ENCODE measurements at regions not wholly inside any gene's neighbourhood (a gene's known extent, or its start where the extent isn't known, plus 50 kb on each side); places are given as distances from the start of the nearest gene placed in this dataset.

- WGBS, 2 experiments (ENCODE audit: extremely low coverage in 1 of 2, insufficient coverage in 1 of 2, insufficient read length in 1 of 2, insufficient replicate concordance in 2 of 2, low coverage in 1 of 2, low lambda C conversion rate in 2 of 2, missing lambda C conversion rate in 1 of 2) = 77% methylated on average over 6 of the region's 6 CpGs; no CpG with 5 or more reads in 1 of the 2 experiments
- H2BK20ac ChIP-seq (ENCODE audit: low read length) = no peak overlapping the region
Measured at GRCh38 chr15:70519004-70519365, 244.4 kb downstream of the UACA start.

More at GRCh38 chr15:70519004-70519365, 244.4 kb downstream of the UACA start:
- TF ChIP-seq SAP30 (IDR thresholded peaks at IDR 0.05; ENCODE audit: insufficient read depth, insufficient replicate concordance, low read length) = no peak
- TF ChIP-seq EZH2 (IDR thresholded peaks at IDR 0.05; ENCODE audit: low read depth, low read length, severe bottlenecking) = no peak
- TF ChIP-seq POLR2A (IDR thresholded peaks at IDR 0.05; ENCODE audit: control extremely low read depth in 1 of 2, low read depth in 2 of 2, low read length in 2 of 2) = no peak
- no peak for TF ChIP-seq MAFK (IDR thresholded peaks at IDR 0.05; ENCODE audit: low read depth, low read length)
- TF ChIP-seq BCL11A (IDR thresholded peaks at IDR 0.05; ENCODE audit: low read depth in 2 of 2, low read length in 2 of 2) = no peak
- TF ChIP-seq TBP (IDR thresholded peaks at IDR 0.05; ENCODE audit: low read depth, low read length) = no peak
- TF ChIP-seq POU5F1 (IDR thresholded peaks at IDR 0.05; ENCODE audit: low read depth, low read length) = no peak
- TF ChIP-seq SRF (IDR thresholded peaks at IDR 0.05; ENCODE audit: low read depth, low read length) = no peak
- TF ChIP-seq SP2 (IDR thresholded peaks at IDR 0.05; ENCODE audit: low read length) = no peak
- TF ChIP-seq FOSL1 (IDR thresholded peaks at IDR 0.05; ENCODE audit: insufficient read depth, low read depth, low read length) = no peak
- no peak for TF ChIP-seq POLR2AphosphoS5 (IDR thresholded peaks at IDR 0.05; ENCODE audit: low read depth, low read length)
- TF ChIP-seq E2F6 (IDR thresholded peaks at IDR 0.05) = no peak
- TF ChIP-seq CREB1 (IDR thresholded peaks at IDR 0.05) = no peak
- no peak for TF ChIP-seq SP4 (IDR thresholded peaks at IDR 0.05; ENCODE audit: low read length)
- no peak for TF ChIP-seq CEBPB (IDR thresholded peaks at IDR 0.05; ENCODE audit: low read depth, low read length)
- Histone ChIP-seq H3K36me3 (ENCODE audit: control insufficient read depth in 2 of 4, insufficient read depth in 4 of 4, low read length in 3 of 4) (no peaks in the 10 kb centered on the region), H3K18ac (ENCODE audit: extremely low read depth, low read length) (no peak overlapping the region), H3K79me2 (ENCODE audit: control insufficient read depth in 1 of 2, insufficient read depth in 2 of 2, low read length in 2 of 2) (no peaks in the 10 kb centered on the region), H3K14ac (ENCODE audit: insufficient read length) (no peak overlapping the region), H3K56ac (replicated peaks; ENCODE audit: insufficient read length, low read depth, low read length) (no peak overlapping the region), H3K27ac (ENCODE audit: low read depth, low read length) (no peak overlapping the region), H4K91ac (replicated peaks; ENCODE audit: insufficient read length, low read length) (no peak overlapping the region), H4K20me1 (replicated peaks in 1 of 2; ENCODE audit: control insufficient read depth in 1 of 2, insufficient read depth in 2 of 2, low read length in 2 of 2) (no peaks in the 10 kb centered on the region), H4K8ac (ENCODE audit: extremely low read depth, insufficient read depth, low read length) (no peak overlapping the region), H3K4me2 (ENCODE audit: insufficient read depth in 1 of 2, low read depth in 2 of 2, low read length in 2 of 2) (no peak overlapping the region), H3K4me3 (ENCODE audit: extremely low read depth in 1 of 4, insufficient read depth in 2 of 4, low read depth in 3 of 4, low read length in 4 of 4) (no peak overlapping the region), H2BK5ac (ENCODE audit: low read depth, low read length) (no peak overlapping the region), H3K9me3 (ENCODE audit: insufficient read depth in 2 of 2, low read depth in 1 of 2, low read length in 1 of 2) (no peaks in the 10 kb centered on the region), H3K79me1 (ENCODE audit: low read depth, low read length) (no peaks in the 10 kb centered on the region), H3K23me2 (ENCODE audit: low read depth, low read length) (no peaks in the 10 kb centered on the region), H2AFZ (ENCODE audit: low read length) (no peak overlapping the region), H3K23ac (ENCODE audit: insufficient read length) (no peak overlapping the region), H4K5ac (ENCODE audit: insufficient read length, low read depth, low read length) (no peak overlapping the region), H3K4me1 (replicated peaks in 1 of 4; ENCODE audit: control insufficient read depth in 3 of 4, insufficient read depth in 4 of 4, low read length in 3 of 4) (peaks cover 1 to 9% (median 5%) of the 10 kb centered on the region in 4 experiments; a peak in 3 of 7 replicates), H2BK15ac (ENCODE audit: low read length) (0 out of 2 replicates have a peak overlapping the region, but pooled peaks have one; percentile 8), H3K4ac (replicated peaks; ENCODE audit: insufficient read length, low read depth, low read length) (no peak overlapping the region), H2AK5ac (ENCODE audit: low read depth, low read length) (no peak overlapping the region), H2BK120ac (replicated peaks; ENCODE audit: low read depth, low read length) (no peak overlapping the region), H2BK12ac (ENCODE audit: low read depth, low read length) (no peak overlapping the region), H3K9ac (replicated peaks in 1 of 4; ENCODE audit: extremely low read depth in 1 of 4, low read depth in 3 of 4, low read length in 3 of 4) (no peak overlapping the region), H3K27me3 (replicated peaks in 1 of 4; ENCODE audit: control insufficient read depth in 3 of 4, extremely low read depth in 1 of 4, insufficient read depth in 3 of 4, low read length in 3 of 4) (no peaks in the 10 kb centered on the region)
- POLR2A ChIA-PET (ENCODE audit: partially characterized antibody) = no interaction called here
- no peak for DNase-seq (ENCODE audit: low read depth in 1 of 2, low spot score in 2 of 2)
- CTCF ChIA-PET (ENCODE audit: partially characterized antibody) = interaction anchor here (1.2 kb wide), 1 partner anchor 10 kb away, joined by 4 read pairs; no protein-coding TSS in a partner anchor
- no peak for FAIRE-seq

Data from H1 (cell line).